ENCODE measurements at regions not wholly inside any gene's neighbourhood (a gene's known extent, or its start where the extent isn't known, plus 50 kb on each side); places are given as distances from the start of the nearest gene placed in this dataset.
A peak's percentile ranks its signal among the peaks of the same experiment; 100 is the strongest.

- TF ChIP-seq NR2C2 (CRISPR knock-in tag; IDR thresholded peaks at IDR 0.05) = no peak
- peak; percentile 58 for TF ChIP-seq NR2C2 (tag; IDR thresholded peaks at IDR 0.05)
- TF ChIP-seq ZNF586 (CRISPR knock-in tag; conservative IDR thresholded peaks at IDR 0.05) = no peak
- peak; percentile 78 for TF ChIP-seq ZNF766 (CRISPR knock-in tag; conservative IDR thresholded peaks at IDR 0.05)
- TF ChIP-seq KLF6 (CRISPR knock-in tag; IDR thresholded peaks at IDR 0.05; ENCODE audit: borderline replicate concordance) = peak; percentile 89; the same call in 1 of the 2 replicates
- TF ChIP-seq ID3 (CRISPR knock-in tag; IDR thresholded peaks at IDR 0.05) = no peak
- TF ChIP-seq ID3 (tag; IDR thresholded peaks at IDR 0.05) = peak; percentile 96
- no peak for TF ChIP-seq RBM25 (IDR thresholded peaks at IDR 0.05; ENCODE audit: low read depth, low read length, severe bottlenecking)
- TF ChIP-seq TAF1 (IDR thresholded peaks at IDR 0.05; ENCODE audit: control insufficient read depth, extremely low read depth, insufficient read depth, low read length, severe bottlenecking) = peak; percentile 34
- peak; percentile 29; the same call in 1 of the 2 replicates for TF ChIP-seq GMEB1 (CRISPR knock-in tag; IDR thresholded peaks at IDR 0.05)
- no peak for TF ChIP-seq NR4A1 (CRISPR knock-in tag; IDR thresholded peaks at IDR 0.05)
- peak; percentile 92 for TF ChIP-seq NR4A1 (tag; IDR thresholded peaks at IDR 0.05)
- peak; percentile 27; the same call in 1 of the 2 replicates for TF ChIP-seq CBFA2T3 (IDR thresholded peaks at IDR 0.05)
- TF ChIP-seq ZNF239 (CRISPR knock-in tag; IDR thresholded peaks at IDR 0.05) = peak; percentile 59
- no peak for TF ChIP-seq SMARCA4 (IDR thresholded peaks at IDR 0.05)
- peak; percentile 87 for TF ChIP-seq FOXJ2 (tag; IDR thresholded peaks at IDR 0.05)
- no peak for TF ChIP-seq ZBTB43 (CRISPR knock-in tag; IDR thresholded peaks at IDR 0.05)
- peak; percentile 24; the same call in 1 of the 2 replicates for TF ChIP-seq BHLHE40 (IDR thresholded peaks at IDR 0.05; ENCODE audit: low read length)
- TF ChIP-seq NR2C1 (IDR thresholded peaks at IDR 0.05) = no peak
- TF ChIP-seq NR2C1 (tag; IDR thresholded peaks at IDR 0.05) = no peak; the same call in none of the 2 replicates
- TF ChIP-seq TCFL5 (CRISPR knock-in tag; conservative IDR thresholded peaks at IDR 0.05) = peak; percentile 74; the same call in 1 of the 2 replicates
- TF ChIP-seq ZNF12 (CRISPR knock-in tag; IDR thresholded peaks at IDR 0.05) = no peak
- no peak for TF ChIP-seq PPARD (CRISPR knock-in tag; IDR thresholded peaks at IDR 0.05)
- TF ChIP-seq EHMT2 (IDR thresholded peaks at IDR 0.05) = peak; percentile 81
- peak; percentile 67; the same call in 1 of the 2 replicates for TF ChIP-seq PTTG1 (tag; IDR thresholded peaks at IDR 0.05; ENCODE audit: low read depth)
- TF ChIP-seq SRSF3 (IDR thresholded peaks at IDR 0.05; ENCODE audit: insufficient read depth, low read length) = no peak
- TF ChIP-seq ZNF76 (CRISPR knock-in tag; IDR thresholded peaks at IDR 0.05; ENCODE audit: borderline replicate concordance) = 0 out of 2 replicates have a peak, but pooled peaks have one; percentile 54
- TF ChIP-seq RBM22 (IDR thresholded peaks at IDR 0.05; ENCODE audit: low read depth, low read length, poor library complexity, severe bottlenecking) = no peak
- TF ChIP-seq ELF4 (CRISPR knock-in tag; IDR thresholded peaks at IDR 0.05) = peak; percentile 20; the same call in 1 of the 2 replicates
- TF ChIP-seq DPF2 (IDR thresholded peaks at IDR 0.05) = peak; percentile 75
Observed at GRCh38 chr2:48145845-48146452, 168.5 kb upstream of the FOXN2 start (continued).

Measured in K562 (cell line).